ENCODE measurements at regions not wholly inside any gene's neighbourhood (a gene's known extent, or its start where the extent isn't known, plus 50 kb on each side); places are given as distances from the start of the nearest gene placed in this dataset.

- DNase-seq: no peak
- Mint-ChIP-seq H3K4me3 (no peak overlapping the region), H3K4me1 (ENCODE audit: low read depth) (no peaks in the 10 kb centered on the region)
Observed at GRCh38 chr7:118028226-118028625, 155.0 kb upstream of the CTTNBP2 start.

GRCh38 chr7:118029826-118030422, 154.0 kb upstream of the LSM8 start:
- ATAC-seq (no peak), DNase-seq (no peak)
- Mint-ChIP-seq H3K4me1 (ENCODE audit: low read depth) (no peaks in the 10 kb centered on the region), H3K27me3 (ENCODE audit: low read depth) (no peaks in the 10 kb centered on the region), H3K36me3 (ENCODE audit: insufficient read depth) (no peaks in the 10 kb centered on the region), H3K4me3 (no peak overlapping the region), H3K9me3 (no peaks in the 10 kb centered on the region)

More at GRCh38 chr7:118028226-118028625, 155.0 kb upstream of the CTTNBP2 start:
- no peaks in the 10 kb centered on the region for H3K36me3 Mint-ChIP-seq (ENCODE audit: insufficient read depth)
- no peaks in the 10 kb centered on the region for H3K9me3 Mint-ChIP-seq
- H3K27me3 Mint-ChIP-seq (ENCODE audit: low read depth): no peaks in the 10 kb centered on the region
- ATAC-seq: no peak

- Mint-ChIP-seq H3K36me3 (ENCODE audit: insufficient read depth) (no peaks in the 10 kb centered on the region), H3K9me3 (no peaks in the 10 kb centered on the region), H3K27me3 (ENCODE audit: low read depth) (no peaks in the 10 kb centered on the region), H3K4me1 (ENCODE audit: low read depth) (no peaks in the 10 kb centered on the region), H3K4me3 (no peak overlapping the region)
- no peak for DNase-seq
- no peak for ATAC-seq
Observed at GRCh38 chr7:118033273-118033672, 150.7 kb upstream of the LSM8 start.

- H3K9me3 Mint-ChIP-seq: no peaks in the 10 kb centered on the region
- H3K27me3 Mint-ChIP-seq (ENCODE audit: low read depth): no peaks in the 10 kb centered on the region
- H3K4me3 Mint-ChIP-seq: no peak overlapping the region
- no peaks in the 10 kb centered on the region for H3K36me3 Mint-ChIP-seq (ENCODE audit: insufficient read depth)
- H3K4me1 Mint-ChIP-seq (ENCODE audit: low read depth): no peaks in the 10 kb centered on the region
- ATAC-seq: no peak
- no peak for DNase-seq
Observed at GRCh38 chr7:118039963-118040489, 143.9 kb upstream of the LSM8 start.

- Mint-ChIP-seq H3K4me1 (ENCODE audit: low read depth) (no peaks in the 10 kb centered on the region), H3K9me3 (no peaks in the 10 kb centered on the region), H3K4me3 (no peak overlapping the region), H3K27me3 (ENCODE audit: low read depth) (no peaks in the 10 kb centered on the region), H3K36me3 (ENCODE audit: insufficient read depth) (no peaks in the 10 kb centered on the region)
- ATAC-seq: no peak
- no peak for DNase-seq
Observed at GRCh38 chr7:118040562-118040961, 143.4 kb upstream of the LSM8 start.

DNA sequence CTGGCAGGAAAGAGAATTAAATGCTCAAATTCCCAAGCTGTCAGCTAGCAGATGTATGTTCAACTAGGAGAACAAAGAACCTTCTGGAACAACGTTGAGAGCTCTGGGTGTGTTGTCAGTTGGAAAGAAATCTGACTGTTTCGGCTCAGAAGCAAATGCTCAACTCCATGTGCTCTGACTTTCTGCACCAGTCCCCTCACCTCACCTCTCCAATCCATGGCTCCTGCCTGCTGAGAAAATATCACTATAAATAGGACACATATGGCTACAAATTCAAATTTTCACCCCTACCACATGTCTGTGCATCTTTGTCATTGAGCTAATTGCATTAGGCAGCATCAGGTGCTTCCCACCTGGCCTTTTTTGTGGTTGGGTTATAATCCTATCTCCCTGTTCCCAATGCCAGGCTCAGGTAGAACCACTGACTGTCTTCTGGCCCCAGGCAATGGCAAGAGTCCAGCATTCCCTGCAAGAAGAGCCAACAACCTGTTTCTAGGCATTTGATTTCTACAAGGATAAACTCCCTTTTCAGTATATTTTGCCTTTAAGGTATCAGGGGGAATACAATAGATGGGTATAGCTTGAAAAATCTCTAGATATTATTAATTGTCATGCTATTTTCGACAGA, 142.6 kb upstream of the LSM8 start:
- no peaks in the 10 kb centered on the region for H3K27me3 Mint-ChIP-seq (ENCODE audit: low read depth)
- ATAC-seq (no peak), DNase-seq (no peak)
- no peaks in the 10 kb centered on the region for H3K9me3 Mint-ChIP-seq
- H3K4me3 Mint-ChIP-seq: no peak overlapping the region
- no peaks in the 10 kb centered on the region for H3K36me3 Mint-ChIP-seq (ENCODE audit: insufficient read depth)
- H3K4me1 Mint-ChIP-seq (ENCODE audit: low read depth): no peaks in the 10 kb centered on the region

GRCh38 chr7:118045629-118046028, 138.3 kb upstream of the LSM8 start:
- H3K4me1 Mint-ChIP-seq (ENCODE audit: low read depth): no peaks in the 10 kb centered on the region
- no peaks in the 10 kb centered on the region for H3K36me3 Mint-ChIP-seq (ENCODE audit: insufficient read depth)
- no peak for DNase-seq
- no peaks in the 10 kb centered on the region for H3K27me3 Mint-ChIP-seq (ENCODE audit: low read depth)
- no peak for ATAC-seq
- no peaks in the 10 kb centered on the region for H3K9me3 Mint-ChIP-seq
- no peak overlapping the region for H3K4me3 Mint-ChIP-seq

DNA sequence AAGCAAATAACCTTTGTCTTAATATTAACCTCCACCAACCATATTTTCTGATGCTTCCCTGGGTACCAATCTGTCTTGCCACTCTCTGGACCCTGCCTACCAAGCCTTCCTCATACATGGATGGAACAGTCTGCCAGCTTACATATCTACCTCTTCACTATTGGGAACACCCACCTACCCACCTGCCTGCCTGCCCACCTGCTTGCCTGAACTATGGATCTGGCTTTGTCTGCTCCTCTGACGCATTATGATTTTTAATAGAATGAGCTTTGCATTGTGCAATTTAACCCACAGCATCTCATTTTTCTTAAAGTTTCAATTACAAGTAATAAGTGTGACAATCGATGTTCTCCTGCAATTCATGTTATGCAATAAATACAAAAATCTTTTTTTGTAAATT, 137.9 kb upstream of the LSM8 start:
- DNase-seq (no peak), ATAC-seq (no peak)
- Mint-ChIP-seq H3K36me3 (ENCODE audit: insufficient read depth) (no peaks in the 10 kb centered on the region), H3K9me3 (no peaks in the 10 kb centered on the region), H3K4me1 (ENCODE audit: low read depth) (no peaks in the 10 kb centered on the region), H3K27me3 (ENCODE audit: low read depth) (no peaks in the 10 kb centered on the region), H3K4me3 (no peak overlapping the region)

GRCh38 chr7:118046801-118047200, 137.2 kb upstream of the LSM8 start:
- no peaks in the 10 kb centered on the region for H3K4me1 Mint-ChIP-seq (ENCODE audit: low read depth)
- no peak for ATAC-seq
- no peak overlapping the region for H3K4me3 Mint-ChIP-seq
- H3K36me3 Mint-ChIP-seq (ENCODE audit: insufficient read depth): no peaks in the 10 kb centered on the region
- H3K27me3 Mint-ChIP-seq (ENCODE audit: low read depth): no peaks in the 10 kb centered on the region
- no peaks in the 10 kb centered on the region for H3K9me3 Mint-ChIP-seq
- no peak for DNase-seq

DNA sequence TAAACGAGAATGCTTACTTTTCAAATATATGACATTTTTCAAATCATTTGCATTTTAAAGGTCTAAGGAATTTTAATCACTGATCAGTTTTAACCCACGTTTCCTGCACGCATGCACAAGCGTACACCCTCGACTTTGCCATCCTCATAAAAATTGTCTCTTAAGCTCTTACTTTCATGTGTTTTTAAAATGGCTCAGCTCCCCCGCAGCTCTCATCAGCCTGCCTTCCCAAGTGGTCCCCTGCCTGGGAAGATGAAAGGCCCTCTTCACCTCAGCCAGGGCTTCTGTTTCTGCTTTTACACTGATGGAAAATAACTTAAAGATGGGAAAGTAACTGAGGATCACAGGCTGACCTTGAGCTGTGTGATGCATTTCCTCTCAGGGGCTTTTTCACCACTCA, 131.6 kb upstream of the LSM8 start:
- no peaks in the 10 kb centered on the region for H3K9me3 Mint-ChIP-seq
- ATAC-seq (no peak), DNase-seq (no peak)
- no peak overlapping the region for H3K4me3 Mint-ChIP-seq
- H3K4me1 Mint-ChIP-seq (ENCODE audit: low read depth): no peaks in the 10 kb centered on the region
- H3K27me3 Mint-ChIP-seq (ENCODE audit: low read depth): peaks cover 4% of the 10 kb centered on the region
- H3K36me3 Mint-ChIP-seq (ENCODE audit: insufficient read depth): no peaks in the 10 kb centered on the region

DNA sequence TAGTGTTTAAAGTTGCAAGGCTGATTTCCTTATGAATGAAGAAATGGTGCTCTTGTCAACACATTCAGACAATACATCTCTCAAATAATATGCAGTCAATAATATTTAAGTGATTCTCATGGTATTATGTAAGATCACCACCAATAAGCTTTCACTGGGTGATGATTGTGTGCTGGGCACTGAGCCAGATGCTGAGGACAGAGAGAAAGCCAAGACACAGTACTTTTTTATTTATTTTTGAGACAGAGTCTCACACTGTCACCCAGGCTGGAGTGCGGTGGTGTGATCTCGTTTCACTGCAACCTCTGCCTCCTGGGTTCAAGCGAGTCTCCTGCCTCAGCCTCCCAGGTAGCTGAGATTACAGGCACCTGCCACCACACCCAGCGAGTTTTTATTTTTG, 130.6 kb upstream of the LSM8 start:
- H3K36me3 Mint-ChIP-seq (ENCODE audit: insufficient read depth): no peaks in the 10 kb centered on the region
- no peak overlapping the region for H3K4me3 Mint-ChIP-seq
- no peaks in the 10 kb centered on the region for H3K9me3 Mint-ChIP-seq
- ATAC-seq (no peak), DNase-seq (no peak)
- H3K27me3 Mint-ChIP-seq (ENCODE audit: low read depth): peaks cover 6% of the 10 kb centered on the region
- no peaks in the 10 kb centered on the region for H3K4me1 Mint-ChIP-seq (ENCODE audit: low read depth)

DNA sequence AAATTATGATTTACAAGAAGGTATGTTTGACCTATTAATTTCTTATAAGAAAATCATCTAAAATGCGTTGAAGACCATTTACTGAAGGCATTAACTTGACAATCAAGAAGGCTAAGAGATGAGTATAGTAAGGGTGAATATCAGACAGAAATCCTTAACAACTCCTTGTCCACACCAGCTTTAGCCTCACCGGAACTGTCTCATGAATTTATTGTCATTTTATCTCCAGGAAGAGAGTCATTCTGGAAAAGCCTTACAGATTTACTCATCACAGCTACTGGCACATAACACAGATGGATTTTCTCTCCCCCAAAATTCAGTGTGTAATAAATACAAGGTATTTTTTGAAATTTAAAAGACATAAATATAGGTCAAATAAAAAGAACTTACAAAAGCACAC, 129.4 kb upstream of the LSM8 start:
- no peak for ATAC-seq
- no peaks in the 10 kb centered on the region for H3K4me1 Mint-ChIP-seq (ENCODE audit: low read depth)

GRCh38 chr7:118055647-118056046, 128.3 kb upstream of the LSM8 start:
- no peak for ATAC-seq
- no peak for DNase-seq
- H3K36me3 Mint-ChIP-seq (ENCODE audit: insufficient read depth): no peaks in the 10 kb centered on the region

More for the DNA sequence above, 129.4 kb upstream of the LSM8 start:
- Mint-ChIP-seq H3K9me3 (no peaks in the 10 kb centered on the region), H3K27me3 (ENCODE audit: low read depth) (peaks cover 6% of the 10 kb centered on the region), H3K36me3 (ENCODE audit: insufficient read depth) (no peaks in the 10 kb centered on the region), H3K4me3 (no peak overlapping the region)
- DNase-seq: no peak

DNA sequence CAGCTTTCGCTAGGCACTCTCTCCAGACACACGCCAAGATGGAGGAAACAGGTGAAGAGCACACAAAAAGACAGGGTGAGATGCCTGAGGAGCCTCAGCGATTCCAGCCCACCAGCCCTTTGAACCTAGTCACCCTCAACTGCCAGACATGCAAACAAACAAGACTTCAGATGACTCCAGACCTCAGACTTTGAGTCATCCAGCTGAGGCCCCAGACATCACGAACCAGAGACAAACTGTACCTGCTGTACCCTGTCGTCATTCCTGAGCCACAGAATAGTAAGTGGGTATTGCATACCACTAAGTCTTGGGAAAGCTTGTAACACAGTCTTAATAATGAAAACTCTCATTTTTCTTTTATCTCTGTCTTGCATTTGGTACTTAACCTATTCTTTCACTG, 126.6 kb upstream of the LSM8 start:
- Mint-ChIP-seq H3K4me3 (no peak overlapping the region), H3K36me3 (ENCODE audit: insufficient read depth) (no peaks in the 10 kb centered on the region), H3K4me1 (ENCODE audit: low read depth) (no peaks in the 10 kb centered on the region), H3K9me3 (no peaks in the 10 kb centered on the region), H3K27me3 (ENCODE audit: low read depth) (peaks cover 6% of the 10 kb centered on the region)
- ATAC-seq (no peak), DNase-seq (no peak)

More at GRCh38 chr7:118055647-118056046, 128.3 kb upstream of the LSM8 start:
- H3K27me3 Mint-ChIP-seq (ENCODE audit: low read depth): peaks cover 8% of the 10 kb centered on the region
- H3K4me3 Mint-ChIP-seq: no peak overlapping the region
- H3K9me3 Mint-ChIP-seq: no peaks in the 10 kb centered on the region
- no peaks in the 10 kb centered on the region for H3K4me1 Mint-ChIP-seq (ENCODE audit: low read depth)

GRCh38 chr7:118059209-118059608, 124.8 kb upstream of the LSM8 start:
- Mint-ChIP-seq H3K4me1 (ENCODE audit: low read depth) (no peaks in the 10 kb centered on the region), H3K9me3 (no peaks in the 10 kb centered on the region), H3K27me3 (ENCODE audit: low read depth) (peaks cover 4% of the 10 kb centered on the region), H3K36me3 (ENCODE audit: insufficient read depth) (no peaks in the 10 kb centered on the region), H3K4me3 (no peak overlapping the region)
- no peak for ATAC-seq
- no peak for DNase-seq
